ENCODE measurements at regions not wholly inside any gene's neighbourhood (a gene's known extent, or its start where the extent isn't known, plus 50 kb on each side); places are given as distances from the start of the nearest gene placed in this dataset.
"Not testable (repeated sequence)": the region's sequence is repeated elsewhere in the genome, so short reads cannot be mapped to it uniquely, and the experiment has no call there.

DNA sequence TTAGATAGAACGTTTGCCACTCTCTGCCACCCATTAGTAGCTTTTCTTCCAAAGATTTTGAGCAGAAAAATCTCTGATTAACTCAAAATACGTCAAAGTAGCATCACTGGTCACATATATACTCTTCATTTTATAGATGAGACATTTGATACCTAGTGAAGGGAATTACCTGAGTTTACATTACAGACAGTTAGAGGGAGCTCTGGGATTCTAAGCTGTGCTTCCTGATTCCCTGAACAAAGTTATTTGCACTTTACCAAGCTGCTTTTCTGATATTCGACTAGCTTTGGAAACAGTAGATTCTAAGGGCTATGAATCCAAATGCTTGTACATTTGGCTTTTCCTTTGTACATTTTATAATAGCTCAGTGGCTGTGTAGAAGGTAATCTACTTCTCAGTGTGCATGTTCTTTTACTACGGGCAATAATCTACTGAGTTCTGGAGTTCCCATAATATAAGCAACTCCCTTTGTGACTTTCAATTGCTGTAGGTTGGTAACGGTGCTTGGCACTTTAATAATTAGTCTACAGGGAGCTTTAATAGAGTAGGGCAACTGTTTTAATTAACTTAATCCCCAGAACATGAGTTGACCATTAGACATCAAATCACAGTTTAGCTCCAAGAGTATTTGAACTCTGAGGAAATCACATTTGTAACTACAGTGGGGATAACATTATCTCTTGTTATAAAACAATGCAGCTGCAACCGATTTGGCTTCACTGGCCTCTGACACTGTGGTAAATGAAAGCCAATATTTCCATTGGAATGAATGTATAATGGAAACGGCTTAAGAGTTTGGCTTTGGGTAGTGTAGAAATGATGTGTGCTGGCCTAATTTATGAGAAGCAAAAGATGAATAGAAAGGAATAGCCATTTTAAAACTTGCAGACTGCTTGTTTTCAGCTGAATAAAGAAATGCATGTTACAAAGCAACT is 1602.4 kb downstream of the STIM2 start:
- WGBS (ENCODE audit: missing lambda C conversion rate), result 12% methylated on average over 7 of the region's 7 CpGs
- no peaks in the 10 kb centered on the region for H3K9me3 ChIP-seq
- TF ChIP-seq ZFP36 (IDR thresholded peaks at IDR 0.05; ENCODE audit: borderline replicate concordance, partially characterized antibody), result no peak
- TF ChIP-seq, protein P1, sequence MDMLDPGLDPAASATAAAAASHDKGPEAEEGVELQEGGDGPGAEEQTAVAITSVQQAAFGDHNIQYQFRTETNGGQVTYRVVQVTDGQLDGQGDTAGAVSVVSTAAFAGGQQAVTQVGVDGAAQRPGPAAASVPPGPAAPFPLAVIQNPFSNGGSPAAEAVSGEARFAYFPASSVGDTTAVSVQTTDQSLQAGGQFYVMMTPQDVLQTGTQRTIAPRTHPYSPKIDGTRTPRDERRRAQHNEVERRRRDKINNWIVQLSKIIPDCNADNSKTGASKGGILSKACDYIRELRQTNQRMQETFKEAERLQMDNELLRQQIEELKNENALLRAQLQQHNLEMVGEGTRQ (IDR thresholded peaks at IDR 0.05), result no peak
- TF ChIP-seq HOXA7 (CRISPR knock-in tag; IDR thresholded peaks at IDR 0.05), result no peak
- no peak for TF ChIP-seq POLR2AphosphoS2 (conservative IDR thresholded peaks at IDR 0.05; ENCODE audit: low read length)
- TF ChIP-seq RAD21 (conservative IDR thresholded peaks at IDR 0.05 in 1 of 2, IDR thresholded peaks at IDR 0.05 in 1 of 2), result no peak
- TF ChIP-seq RNF2 (IDR thresholded peaks at IDR 0.05; ENCODE audit: borderline replicate concordance, low read depth), result no peak
- TF ChIP-seq, protein P2, sequence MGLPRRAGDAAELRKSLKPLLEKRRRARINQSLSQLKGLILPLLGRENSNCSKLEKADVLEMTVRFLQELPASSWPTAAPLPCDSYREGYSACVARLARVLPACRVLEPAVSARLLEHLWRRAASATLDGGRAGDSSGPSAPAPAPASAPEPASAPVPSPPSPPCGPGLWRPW (IDR thresholded peaks at IDR 0.05), result no peak
- no peak for TF ChIP-seq RFX5 (IDR thresholded peaks at IDR 0.05)
- no peak for TF ChIP-seq HOXB13 (CRISPR knock-in tag; IDR thresholded peaks at IDR 0.05; ENCODE audit: low read depth)
- TF ChIP-seq RCOR1 (IDR thresholded peaks at IDR 0.05; ENCODE audit: low read depth, low read length), result no peak
- TF ChIP-seq HDAC2 (IDR thresholded peaks at IDR 0.05), result no peak
- TF ChIP-seq CHD4 (IDR thresholded peaks at IDR 0.05; ENCODE audit: borderline replicate concordance), result no peak
- TF ChIP-seq SREBF2 (IDR thresholded peaks at IDR 0.05), result no peak
- TF ChIP-seq, protein P3, sequence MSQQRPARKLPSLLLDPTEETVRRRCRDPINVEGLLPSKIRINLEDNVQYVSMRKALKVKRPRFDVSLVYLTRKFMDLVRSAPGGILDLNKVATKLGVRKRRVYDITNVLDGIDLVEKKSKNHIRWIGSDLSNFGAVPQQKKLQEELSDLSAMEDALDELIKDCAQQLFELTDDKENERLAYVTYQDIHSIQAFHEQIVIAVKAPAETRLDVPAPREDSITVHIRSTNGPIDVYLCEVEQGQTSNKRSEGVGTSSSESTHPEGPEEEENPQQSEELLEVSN (IDR thresholded peaks at IDR 0.05; ENCODE audit: borderline replicate concordance, low read depth), result no peak
- no peak for TF ChIP-seq NPAS2 (CRISPR knock-in tag; IDR thresholded peaks at IDR 0.05; ENCODE audit: borderline replicate concordance)
- no peak for TF ChIP-seq CHD2 (IDR thresholded peaks at IDR 0.05; ENCODE audit: low read length, partially characterized antibody)
- TF ChIP-seq, protein P4, sequence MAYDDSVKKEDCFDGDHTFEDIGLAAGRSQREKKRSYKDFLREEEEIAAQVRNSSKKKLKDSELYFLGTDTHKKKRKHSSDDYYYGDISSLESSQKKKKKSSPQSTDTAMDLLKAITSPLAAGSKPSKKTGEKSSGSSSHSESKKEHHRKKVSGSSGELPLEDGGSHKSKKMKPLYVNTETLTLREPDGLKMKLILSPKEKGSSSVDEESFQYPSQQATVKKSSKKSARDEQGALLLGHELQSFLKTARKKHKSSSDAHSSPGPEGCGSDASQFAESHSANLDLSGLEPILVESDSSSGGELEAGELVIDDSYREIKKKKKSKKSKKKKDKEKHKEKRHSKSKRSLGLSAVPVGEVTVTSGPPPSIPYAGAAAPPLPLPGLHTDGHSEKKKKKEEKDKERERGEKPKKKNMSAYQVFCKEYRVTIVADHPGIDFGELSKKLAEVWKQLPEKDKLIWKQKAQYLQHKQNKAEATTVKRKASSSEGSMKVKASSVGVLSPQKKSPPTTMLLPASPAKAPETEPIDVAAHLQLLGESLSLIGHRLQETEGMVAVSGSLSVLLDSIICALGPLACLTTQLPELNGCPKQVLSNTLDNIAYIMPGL (CRISPR knock-in tag; IDR thresholded peaks at IDR 0.05; ENCODE audit: borderline replicate concordance), result no peak
- TF ChIP-seq, protein P5, sequence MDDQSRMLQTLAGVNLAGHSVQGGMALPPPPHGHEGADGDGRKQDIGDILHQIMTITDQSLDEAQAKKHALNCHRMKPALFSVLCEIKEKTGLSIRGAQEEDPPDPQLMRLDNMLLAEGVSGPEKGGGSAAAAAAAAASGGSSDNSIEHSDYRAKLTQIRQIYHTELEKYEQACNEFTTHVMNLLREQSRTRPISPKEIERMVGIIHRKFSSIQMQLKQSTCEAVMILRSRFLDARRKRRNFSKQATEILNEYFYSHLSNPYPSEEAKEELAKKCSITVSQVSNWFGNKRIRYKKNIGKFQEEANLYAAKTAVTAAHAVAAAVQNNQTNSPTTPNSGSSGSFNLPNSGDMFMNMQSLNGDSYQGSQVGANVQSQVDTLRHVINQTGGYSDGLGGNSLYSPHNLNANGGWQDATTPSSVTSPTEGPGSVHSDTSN (IDR thresholded peaks at IDR 0.05), result no peak
- no peak for TF ChIP-seq ZSCAN20 (CRISPR knock-in tag; IDR thresholded peaks at IDR 0.05)
- TF ChIP-seq MAZ (IDR thresholded peaks at IDR 0.05; ENCODE audit: borderline replicate concordance, low read depth, low read length), result no peak
- H3K4me1 ChIP-seq, result no peaks in the 10 kb centered on the region
- FAIRE-seq (no peak), DNase-seq (ENCODE audit: low read depth in 1 of 2, low spot score in 1 of 2) (no peak), ATAC-seq (no peak)
- ChIA-PET CTCF (no interaction called here), POLR2A (no interaction called here)
- H3K4me2 ChIP-seq, result no peak overlapping the region
- H3K4me3 ChIP-seq, result no peak overlapping the region
- H3K27ac ChIP-seq, result no peak overlapping the region

DNA sequence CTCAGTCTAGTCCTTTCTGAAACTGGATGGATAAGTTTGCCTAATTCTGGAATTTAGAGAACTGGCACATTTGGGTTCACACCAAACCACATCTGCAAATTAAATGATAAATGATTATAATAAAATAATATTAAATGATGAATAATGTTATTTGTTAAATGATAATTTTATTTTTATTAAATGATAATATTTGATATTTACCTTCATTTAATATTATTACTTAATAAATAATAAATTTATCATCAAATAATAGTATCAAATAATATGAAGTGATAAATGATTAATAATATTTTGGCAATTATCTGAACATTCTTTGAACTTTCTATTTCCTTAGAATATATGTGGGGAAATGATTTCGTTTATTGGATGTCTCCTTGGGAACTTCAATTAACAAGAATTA is 1604.2 kb downstream of the STIM2 start:
- H3K4me3 ChIP-seq, result no peak overlapping the region
- ChIA-PET CTCF (no interaction called here), POLR2A (no interaction called here)
- no peak for FAIRE-seq
- no peaks in the 10 kb centered on the region for H3K9me3 ChIP-seq
- WGBS (ENCODE audit: missing lambda C conversion rate), result 8% methylated on average over 1 of the region's 1 CpG
- H3K27ac ChIP-seq, result no peak overlapping the region
- no peak for DNase-seq (ENCODE audit: low read depth in 1 of 2, low spot score in 1 of 2)
- no peak for ATAC-seq
- no peak overlapping the region for H3K4me2 ChIP-seq
- no peak for TF ChIP-seq NFE2L2 (conservative IDR thresholded peaks at IDR 0.05; ENCODE audit: low read length)
- TF ChIP-seq, protein P6, sequence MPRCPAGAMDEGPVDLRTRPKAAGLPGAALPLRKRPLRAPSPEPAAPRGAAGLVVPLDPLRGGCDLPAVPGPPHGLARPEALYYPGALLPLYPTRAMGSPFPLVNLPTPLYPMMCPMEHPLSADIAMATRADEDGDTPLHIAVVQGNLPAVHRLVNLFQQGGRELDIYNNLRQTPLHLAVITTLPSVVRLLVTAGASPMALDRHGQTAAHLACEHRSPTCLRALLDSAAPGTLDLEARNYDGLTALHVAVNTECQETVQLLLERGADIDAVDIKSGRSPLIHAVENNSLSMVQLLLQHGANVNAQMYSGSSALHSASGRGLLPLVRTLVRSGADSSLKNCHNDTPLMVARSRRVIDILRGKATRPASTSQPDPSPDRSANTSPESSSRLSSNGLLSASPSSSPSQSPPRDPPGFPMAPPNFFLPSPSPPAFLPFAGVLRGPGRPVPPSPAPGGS (IDR thresholded peaks at IDR 0.05), result no peak
- no peak for TF ChIP-seq SREBF2 (IDR thresholded peaks at IDR 0.05)
- TF ChIP-seq GATA3 (IDR thresholded peaks at IDR 0.05; ENCODE audit: borderline replicate concordance), result no peak
- TF ChIP-seq ZSCAN20 (CRISPR knock-in tag; IDR thresholded peaks at IDR 0.05), result no peak
- no peak for TF ChIP-seq ZC3H11A (IDR thresholded peaks at IDR 0.05)
- TF ChIP-seq CBX2 (IDR thresholded peaks at IDR 0.05; ENCODE audit: borderline replicate concordance, low read depth), result no peak
- TF ChIP-seq JUN (IDR thresholded peaks at IDR 0.05), result no peak
- no peaks in the 10 kb centered on the region for H3K4me1 ChIP-seq

DNA sequence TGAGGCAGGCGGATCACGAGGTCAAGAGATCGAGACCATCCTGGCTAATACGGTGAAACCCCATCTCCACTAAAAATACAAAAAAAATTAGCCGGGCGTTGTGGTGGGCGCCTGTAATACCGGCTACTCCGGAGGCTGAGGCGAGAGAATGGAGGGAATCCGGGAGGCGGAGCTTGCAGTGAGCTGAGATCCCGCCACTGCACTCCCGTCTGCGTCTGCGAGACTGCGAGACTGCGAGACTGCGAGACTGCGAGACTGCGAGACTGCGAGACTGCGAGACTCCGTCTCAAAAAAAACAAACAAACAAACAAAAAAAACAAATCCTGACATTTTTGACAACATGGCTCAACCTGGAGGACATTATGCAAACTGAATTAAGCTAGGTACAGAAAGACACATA is 1606.2 kb downstream of the STIM2 start:
- DNase-seq (ENCODE audit: low read depth in 1 of 2, low spot score in 1 of 2); H3K4me2 ChIP-seq; CTCF ChIA-PET; FAIRE-seq; ATAC-seq; POLR2A ChIA-PET; H3K4me1 ChIP-seq; H3K27ac ChIP-seq; H3K4me3 ChIP-seq; H3K9me3 ChIP-seq: not testable (repeated sequence)
- 77% methylated on average over 12 of the region's 24 CpGs for WGBS (ENCODE audit: missing lambda C conversion rate)
